Body of pancreas (tissue), 4 donors: ENCODE measurements at regions not wholly inside any gene's neighbourhood (a gene's known extent, or its start where the extent isn't known, plus 50 kb on each side); places are given as distances from the start of the nearest gene placed in this dataset.

Source experiments
- ATAC-seq: fragments of 150-250 bp; one replicate; pipeline ENCODE4 v1.9.1; 2016
- DNase-seq, 4 donors: peaks; one replicate each; pipeline ENCODE4 v3.0.0-alpha.2; 2019
- H3K27ac ChIP-seq, 4 donors: fragments of 200-600 bp; sonication (generic); 1 replicate in 3 of 4; 2 replicates in 1 of 4; pipeline versions ENCODE4 v1.5.1 to v1.6.1; 2016 to 2019; ENCODE audit warnings: mild to moderate bottlenecking in 1 of 4, mixed read lengths in 1 of 4, moderate library complexity in 1 of 4
- H3K27me3 ChIP-seq, 2 donors: fragments of 200-600 bp; sonication (generic); one replicate each; pipeline ENCODE4 v1.6.0; 2016; ENCODE audit warnings: mild to moderate bottlenecking in 1 of 2
- H3K36me3 ChIP-seq, 2 donors: fragments of 200-600 bp; sonication (generic); replicated peaks in 1 of 2; 2 replicates each; pipeline ENCODE4 v1.5.1; 2016; ENCODE audit warnings: low read depth in 2 of 2; ENCODE audit not compliant: insufficient read depth in 1 of 2
- H3K4me1 ChIP-seq: fragments of 200-600 bp; sonication (generic); one replicate; pipeline ENCODE4 v1.6.0; 2016
- H3K4me3 ChIP-seq, 2 donors: fragments of 200-600 bp; sonication (generic); 1 replicate in 1 of 2; 2 replicates in 1 of 2; pipeline ENCODE4 v1.5.1; 2016 to 2019
- H3K9me3 ChIP-seq, 3 donors: fragments of 200-600 bp; sonication (generic); 1 replicate in 2 of 3; 2 replicates in 1 of 3; pipeline ENCODE4 v1.5.1; 2016
- POLR2A ChIP-seq, 3 donors: fragments of 450-650 bp; IDR thresholded peaks; one replicate each; pipeline ENCODE4 v1.6.1; 2016; ENCODE audit warnings: antibody characterized with exemption in 3 of 3, mild to moderate bottlenecking in 2 of 3
- WGBS, 2 donors: methylation state at CpG; one replicate each; pipeline ENCODE4 v1.1.5; 2017; 5-methylcytosine and 5-hydroxymethylcytosine counted together
- intact Hi-C: fragments of 100-400 bp; cut with DNase I; formaldehyde crosslinking; loops from one replicate; pipeline ENCODE4 v1.15.1; 2023
- TF ChIP-seq, protein P1 (sequence below), 7 experiments: fragments of 450-650 bp in 4 of 7; fragments of 200-600 bp in 3 of 7; sonication (generic) in 3 of 7; IDR thresholded peaks; one replicate each; pipeline ENCODE4 v1.5.1; 2016 to 2019; ENCODE audit warnings: antibody characterized with exemption in 7 of 7

DNA sequence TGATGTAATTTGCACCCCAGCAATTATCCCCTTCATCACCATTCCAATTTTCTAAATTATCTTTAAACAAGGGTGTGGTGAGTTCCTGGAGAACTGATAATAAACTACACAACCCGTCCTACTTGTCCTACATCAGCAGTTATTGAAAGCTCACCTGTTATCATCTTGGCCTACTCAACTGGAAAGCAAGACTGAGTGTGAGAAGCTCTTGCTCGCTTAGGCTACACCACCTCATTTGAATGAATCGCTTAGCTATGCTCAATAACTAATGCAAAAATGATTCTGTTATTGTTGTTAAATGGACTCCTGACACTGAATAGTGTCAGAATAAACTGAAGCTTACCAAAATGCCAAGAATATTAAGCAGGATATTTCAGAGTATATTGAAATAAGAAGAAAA is 115.4 kb upstream of the BTG1 start:
- no peaks in the 10 kb centered on the region for H3K9me3 ChIP-seq
- H3K4me1 ChIP-seq = no peaks in the 10 kb centered on the region
- no peak overlapping the region for H3K4me3 ChIP-seq
- no peaks in the 10 kb centered on the region for H3K36me3 ChIP-seq
- no peaks in the 10 kb centered on the region for H3K27me3 ChIP-seq
- ATAC-seq (no peak), DNase-seq (no peak)
- intact Hi-C loops = no loop called here
- no peak overlapping the region for H3K27ac ChIP-seq
- WGBS, 2 donors = 74 to 88% methylated on average over 3 of the region's 3 CpGs
- TF ChIP-seq, protein P1, sequence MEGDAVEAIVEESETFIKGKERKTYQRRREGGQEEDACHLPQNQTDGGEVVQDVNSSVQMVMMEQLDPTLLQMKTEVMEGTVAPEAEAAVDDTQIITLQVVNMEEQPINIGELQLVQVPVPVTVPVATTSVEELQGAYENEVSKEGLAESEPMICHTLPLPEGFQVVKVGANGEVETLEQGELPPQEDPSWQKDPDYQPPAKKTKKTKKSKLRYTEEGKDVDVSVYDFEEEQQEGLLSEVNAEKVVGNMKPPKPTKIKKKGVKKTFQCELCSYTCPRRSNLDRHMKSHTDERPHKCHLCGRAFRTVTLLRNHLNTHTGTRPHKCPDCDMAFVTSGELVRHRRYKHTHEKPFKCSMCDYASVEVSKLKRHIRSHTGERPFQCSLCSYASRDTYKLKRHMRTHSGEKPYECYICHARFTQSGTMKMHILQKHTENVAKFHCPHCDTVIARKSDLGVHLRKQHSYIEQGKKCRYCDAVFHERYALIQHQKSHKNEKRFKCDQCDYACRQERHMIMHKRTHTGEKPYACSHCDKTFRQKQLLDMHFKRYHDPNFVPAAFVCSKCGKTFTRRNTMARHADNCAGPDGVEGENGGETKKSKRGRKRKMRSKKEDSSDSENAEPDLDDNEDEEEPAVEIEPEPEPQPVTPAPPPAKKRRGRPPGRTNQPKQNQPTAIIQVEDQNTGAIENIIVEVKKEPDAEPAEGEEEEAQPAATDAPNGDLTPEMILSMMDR (IDR thresholded peaks at IDR 0.05) = no peak
- no peak for TF ChIP-seq POLR2A (IDR thresholded peaks at IDR 0.05)

DNA sequence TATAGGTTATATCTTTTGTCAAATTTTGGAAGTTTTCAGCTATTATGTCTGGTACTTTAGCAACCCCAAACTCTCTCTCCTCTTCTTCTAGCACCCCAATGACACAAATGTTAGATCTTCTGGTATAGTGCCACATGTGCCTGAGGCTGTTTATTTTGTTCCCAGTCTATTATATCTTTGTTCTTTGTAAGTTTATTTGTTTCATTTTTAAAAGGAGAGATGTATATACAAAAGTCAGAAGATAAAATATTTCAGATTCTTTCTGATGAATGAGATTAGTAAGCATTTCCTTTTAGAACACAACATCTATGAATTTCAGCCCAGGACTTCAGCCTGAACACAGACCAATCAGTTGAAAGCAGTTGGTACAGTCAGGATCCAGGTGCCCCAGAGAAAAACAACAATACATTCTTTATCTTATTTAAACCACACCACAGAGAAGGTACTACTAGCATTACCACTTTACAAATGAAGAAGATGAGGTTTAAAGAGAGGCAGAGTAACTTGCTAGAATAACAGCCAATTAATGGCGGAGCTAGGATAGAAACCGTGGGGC is 114.1 kb upstream of the BTG1 start:
- ATAC-seq = no peak
- TF ChIP-seq, protein P1 (IDR thresholded peaks at IDR 0.05) = no peak
- TF ChIP-seq POLR2A (IDR thresholded peaks at IDR 0.05) = no peak
- H3K36me3 ChIP-seq = no peaks in the 10 kb centered on the region
- no peaks in the 10 kb centered on the region for H3K9me3 ChIP-seq
- no peaks in the 10 kb centered on the region for H3K27me3 ChIP-seq
- no peaks in the 10 kb centered on the region for H3K4me1 ChIP-seq
- H3K4me3 ChIP-seq = no peak overlapping the region
- no peak for DNase-seq
- H3K27ac ChIP-seq = no peak overlapping the region
- 92 to 97% methylated on average over 2 of the region's 2 CpGs for WGBS, 2 donors
- intact Hi-C loops = no loop called here

DNA sequence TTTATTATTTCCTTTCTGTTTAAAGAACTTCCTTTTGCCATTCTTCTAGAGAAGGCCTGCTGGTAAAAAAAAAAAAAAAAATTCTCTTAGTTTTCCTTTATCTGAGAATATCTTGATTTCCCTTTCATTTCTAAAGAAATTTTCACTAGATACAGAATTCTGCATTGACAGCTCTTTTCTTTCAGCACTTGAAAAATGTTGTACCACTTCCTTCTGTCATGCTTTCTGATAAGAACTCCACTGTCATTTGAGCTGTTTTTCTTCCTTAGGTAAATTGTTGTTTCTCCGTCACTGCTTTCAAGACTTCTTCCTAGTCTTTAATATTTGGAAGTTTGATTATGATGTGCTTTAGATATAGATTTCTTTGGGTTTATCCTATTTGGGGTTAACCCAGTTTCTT is 113.6 kb upstream of the BTG1 start:
- ATAC-seq = no peak
- no peaks in the 10 kb centered on the region for H3K4me1 ChIP-seq
- no peak overlapping the region for H3K4me3 ChIP-seq

DNA sequence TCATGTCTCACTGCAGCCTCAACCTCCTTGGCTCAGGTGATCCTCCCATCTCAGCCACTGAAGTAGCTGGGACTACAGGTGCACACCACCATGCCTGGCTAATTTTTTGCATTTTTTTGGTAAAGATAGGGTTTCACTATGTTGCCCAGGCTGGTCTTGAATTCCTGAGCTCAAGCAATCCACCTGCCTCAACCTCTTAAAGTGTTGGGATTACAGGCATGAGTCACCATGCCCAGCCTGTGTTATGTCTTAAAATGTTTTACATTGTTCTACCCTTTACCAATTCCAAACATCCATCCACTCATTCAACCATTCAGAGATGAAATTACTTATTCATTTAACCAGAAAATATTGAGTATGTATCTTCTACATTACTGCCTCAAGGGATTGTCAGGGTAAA is 111.6 kb upstream of the BTG1 start:
- ATAC-seq (no peak), DNase-seq (no peak)
- Histone ChIP-seq H3K4me3 (no peak overlapping the region), H3K4me1 (no peaks in the 10 kb centered on the region), H3K27ac (no peak overlapping the region), H3K27me3 (no peaks in the 10 kb centered on the region), H3K9me3 (no peaks in the 10 kb centered on the region), H3K36me3 (no peaks in the 10 kb centered on the region)
- intact Hi-C loops = no loop called here
- TF ChIP-seq, protein P1 (IDR thresholded peaks at IDR 0.05) = no peak
- TF ChIP-seq POLR2A (IDR thresholded peaks at IDR 0.05) = no peak

More for the DNA sequence above, 113.6 kb upstream of the BTG1 start:
- Histone ChIP-seq H3K36me3 (no peaks in the 10 kb centered on the region), H3K27me3 (no peaks in the 10 kb centered on the region), H3K27ac (no peak overlapping the region), H3K9me3 (no peaks in the 10 kb centered on the region)
- intact Hi-C loops = no loop called here
- 88 to 100% methylated on average over 1 of the region's 1 CpG for WGBS, 2 donors
- TF ChIP-seq, protein P1 (IDR thresholded peaks at IDR 0.05) = no peak
- no peak for TF ChIP-seq POLR2A (IDR thresholded peaks at IDR 0.05)
- DNase-seq = no peak

DNA sequence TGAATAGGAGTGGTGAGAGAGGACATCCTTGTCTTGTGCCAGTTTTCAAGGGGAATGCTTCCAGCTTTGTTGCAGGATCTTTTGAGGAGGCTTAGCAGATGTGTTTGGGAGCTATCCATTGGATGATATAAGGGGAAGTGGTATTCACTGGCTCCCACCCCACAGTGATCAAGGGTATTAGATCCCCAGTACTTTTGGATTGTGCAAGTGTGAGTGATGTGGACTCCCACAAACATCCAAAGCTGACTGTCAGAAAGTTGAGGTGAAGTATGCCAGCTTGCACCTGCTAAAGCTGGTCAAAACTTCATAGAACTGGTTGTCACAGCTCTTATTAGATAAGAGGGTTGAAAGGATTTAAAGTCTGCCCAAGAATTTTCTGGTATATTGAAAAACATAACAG is 110.1 kb upstream of the BTG1 start:
- TF ChIP-seq, protein P1 (IDR thresholded peaks at IDR 0.05) = no peak
- no peak for TF ChIP-seq POLR2A (IDR thresholded peaks at IDR 0.05)
- H3K4me3 ChIP-seq = no peak overlapping the region
- no peaks in the 10 kb centered on the region for H3K27me3 ChIP-seq
- no peak for ATAC-seq
- H3K27ac ChIP-seq = no peak overlapping the region
- intact Hi-C loops = no loop called here
- H3K36me3 ChIP-seq = no peaks in the 10 kb centered on the region
- no peaks in the 10 kb centered on the region for H3K4me1 ChIP-seq
- no peak for DNase-seq
- no peaks in the 10 kb centered on the region for H3K9me3 ChIP-seq
